Adrenal gland (tissue), 9 donors: ENCODE measurements at regions not wholly inside any gene's neighbourhood (a gene's known extent, or its start where the extent isn't known, plus 50 kb on each side); places are given as distances from the start of the nearest gene placed in this dataset.

Source experiments
- DNase-seq, 7 donors: peaks; one replicate each; pipeline ENCODE4 v3.0.0-alpha.2; 2019 to 2020
- H3K27ac ChIP-seq, 5 donors: fragments of 200-600 bp; sonication (generic) in 4 of 5; 1 replicate in 3 of 5; 2 replicates in 2 of 5; pipeline versions ENCODE4 v1.5.1 to v1.8.0; 2016 to 2020; ENCODE audit warnings: mild to moderate bottlenecking in 1 of 5
- H3K27me3 ChIP-seq: fragments of 200-600 bp; 2 replicates; pipeline ENCODE4 v1.8.0; 2021
- H3K36me3 ChIP-seq, 2 donors: fragments of 200-600 bp; replicated peaks in 1 of 2; 1 replicate in 1 of 2; 2 replicates in 1 of 2; pipeline versions ENCODE4 v1.5.1 to v1.8.0; 2018 to 2022
- H3K4me1 ChIP-seq, 2 donors: fragments of 200-600 bp; replicated peaks in 1 of 2; 1 replicate in 1 of 2; 2 replicates in 1 of 2; pipeline versions ENCODE4 v1.5.1 to v1.8.0; 2018 to 2021
- H3K4me3 ChIP-seq, 4 donors: fragments of 200-600 bp; sonication (generic) in 3 of 4; one replicate each; pipeline ENCODE4 v1.5.1; 2016 to 2018
- H3K9me3 ChIP-seq, 3 donors: fragments of 200-600 bp; sonication (generic) in 1 of 3; replicated peaks in 1 of 3; 1 replicate in 2 of 3; 2 replicates in 1 of 3; pipeline versions ENCODE4 v1.5.1 to v1.8.0; 2016 to 2021
- POLR2A ChIP-seq, 2 donors: fragments of 450-650 bp; IDR thresholded peaks; one replicate each; pipeline ENCODE4 v1.6.1; 2017; ENCODE audit warnings: antibody characterized with exemption in 2 of 2, mild to moderate bottlenecking in 2 of 2, moderate library complexity in 1 of 2
- WGBS, 4 donors: extraction: QIAGEN DNeasy Blood & Tissue Kit in 2 of 4; methylation state at CpG; one replicate each; pipeline versions ENCODE4 v1.1.5 to v1.1.7; 2013 to 2017; 5-methylcytosine and 5-hydroxymethylcytosine counted together
- intact Hi-C, 2 donors: fragments of 100-400 bp; cut with DNase I; formaldehyde crosslinking; loops; one replicate each; pipeline versions ENCODE4 v1.14.1 to v1.15.0; 2022 to 2023
- TF ChIP-seq, protein P1 (sequence below), 6 experiments: fragments of 450-650 bp in 4 of 6; fragments of 200-600 bp in 2 of 6; sonication (generic) in 1 of 6; IDR thresholded peaks; 1 replicate in 5 of 6; 2 replicates in 1 of 6; pipeline versions ENCODE4 v1.5.1 to v1.8.0; 2016 to 2021; ENCODE audit warnings: antibody characterized with exemption in 6 of 6, mild to moderate bottlenecking in 2 of 6, moderate library complexity in 1 of 6
- donor health status: healthy with polysubstance abuse.
- donor health status: Bipolar disorder and iron deficiency.
- donor health status: DM: yes; HTN: yes; CAD: no.
- donor health status: DM: no; HTN: no; CAD: no.
- donor health status: DM: no; HTN: no; CAD: no.

DNA sequence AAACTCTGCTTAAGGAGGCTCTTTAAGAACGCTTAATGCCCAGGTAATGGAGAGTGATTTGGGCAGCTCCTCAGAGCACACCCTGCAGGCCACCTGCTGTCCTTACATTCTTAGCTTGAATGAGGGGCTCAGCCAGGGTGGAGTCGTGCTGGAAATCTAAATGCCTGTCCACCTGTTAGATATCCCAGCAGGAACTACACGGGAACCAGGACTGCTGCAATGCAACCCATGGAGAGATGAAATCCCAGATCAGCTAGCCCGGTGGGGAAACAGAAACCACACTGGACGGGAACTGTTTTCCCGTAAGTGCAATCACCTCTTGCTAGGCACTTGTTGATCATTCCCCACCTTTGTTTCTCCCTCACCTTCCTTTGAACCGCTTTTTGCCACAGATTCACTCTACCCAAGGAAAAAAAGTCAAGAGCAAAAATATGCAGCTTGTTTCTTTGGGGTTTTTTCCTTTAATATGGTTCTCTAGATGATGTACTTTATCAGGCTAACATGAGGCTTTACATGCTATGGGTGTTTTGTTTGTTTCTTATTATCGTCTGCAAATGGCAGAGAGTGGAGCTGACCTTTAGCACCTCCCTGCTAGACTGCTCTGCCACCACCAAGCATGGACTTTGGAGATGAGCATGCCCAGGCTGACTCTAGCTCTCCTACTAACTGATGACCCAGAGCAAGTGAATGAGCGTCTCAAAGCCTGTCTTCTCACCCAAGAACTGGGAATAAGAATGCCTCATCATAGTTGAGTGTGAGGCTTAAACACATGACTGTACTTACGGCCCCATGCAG, 125.9 kb upstream of the TNFAIP3 start:
- intact Hi-C loops: no loop called here
- Histone ChIP-seq H3K27me3 (no peaks in the 10 kb centered on the region), H3K36me3 (no peaks in the 10 kb centered on the region), H3K4me1 (peaks cover 1 to 24% of the 10 kb centered on the region in 2 donors), H3K9me3 (no peaks in the 10 kb centered on the region), H3K27ac (no peak overlapping the region), H3K4me3 (no peak overlapping the region)
- no peak for DNase-seq
- no peak for TF ChIP-seq POLR2A (IDR thresholded peaks at IDR 0.05)
- TF ChIP-seq, protein P1, sequence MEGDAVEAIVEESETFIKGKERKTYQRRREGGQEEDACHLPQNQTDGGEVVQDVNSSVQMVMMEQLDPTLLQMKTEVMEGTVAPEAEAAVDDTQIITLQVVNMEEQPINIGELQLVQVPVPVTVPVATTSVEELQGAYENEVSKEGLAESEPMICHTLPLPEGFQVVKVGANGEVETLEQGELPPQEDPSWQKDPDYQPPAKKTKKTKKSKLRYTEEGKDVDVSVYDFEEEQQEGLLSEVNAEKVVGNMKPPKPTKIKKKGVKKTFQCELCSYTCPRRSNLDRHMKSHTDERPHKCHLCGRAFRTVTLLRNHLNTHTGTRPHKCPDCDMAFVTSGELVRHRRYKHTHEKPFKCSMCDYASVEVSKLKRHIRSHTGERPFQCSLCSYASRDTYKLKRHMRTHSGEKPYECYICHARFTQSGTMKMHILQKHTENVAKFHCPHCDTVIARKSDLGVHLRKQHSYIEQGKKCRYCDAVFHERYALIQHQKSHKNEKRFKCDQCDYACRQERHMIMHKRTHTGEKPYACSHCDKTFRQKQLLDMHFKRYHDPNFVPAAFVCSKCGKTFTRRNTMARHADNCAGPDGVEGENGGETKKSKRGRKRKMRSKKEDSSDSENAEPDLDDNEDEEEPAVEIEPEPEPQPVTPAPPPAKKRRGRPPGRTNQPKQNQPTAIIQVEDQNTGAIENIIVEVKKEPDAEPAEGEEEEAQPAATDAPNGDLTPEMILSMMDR (IDR thresholded peaks at IDR 0.05): no peak
- WGBS, 4 donors: 90 to 96% (median 90%) methylated on average over 10 of the region's 10 CpGs

DNA sequence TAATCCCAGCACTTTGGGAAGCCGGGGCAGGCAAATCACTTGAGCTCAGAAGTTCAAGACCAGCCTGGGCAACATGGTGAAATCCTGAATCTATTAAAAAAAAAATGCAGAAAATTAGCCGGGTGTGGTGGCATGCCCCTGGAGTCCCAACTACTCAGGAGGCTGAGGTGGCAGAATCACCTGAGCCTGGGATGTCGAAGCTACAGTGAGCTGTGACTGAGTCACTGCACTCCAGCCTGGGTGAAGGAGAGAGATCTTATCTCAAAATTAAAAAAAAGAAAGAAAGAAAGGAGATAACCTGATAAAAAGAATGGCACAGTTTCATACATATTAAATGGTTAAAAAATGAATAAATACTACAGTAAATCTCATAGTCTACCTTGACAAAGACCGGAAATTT, 123.6 kb upstream of the TNFAIP3 start:
- intact Hi-C loops: no loop called here

DNA sequence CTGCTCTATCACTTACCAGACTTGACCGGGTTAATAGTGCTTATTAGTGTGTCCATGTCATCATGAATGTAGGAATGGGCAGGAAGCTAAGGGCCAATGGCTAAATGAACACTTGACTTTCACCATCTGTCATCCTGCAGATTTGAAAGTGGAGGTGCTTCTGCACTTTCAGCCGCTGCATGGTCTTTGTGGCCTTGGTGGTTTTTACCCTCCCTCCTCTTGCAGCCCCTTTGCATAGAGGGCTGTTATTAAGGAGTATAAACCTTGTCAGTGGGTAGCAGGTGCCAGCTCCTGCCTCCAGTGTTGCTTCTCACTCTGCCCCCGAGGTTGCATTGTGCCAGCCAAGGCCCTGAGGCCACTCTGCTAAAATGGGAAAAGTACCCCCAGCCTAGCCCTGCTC, 122.2 kb upstream of the TNFAIP3 start:
- intact Hi-C loops: no loop called here
- Histone ChIP-seq H3K9me3 (no peaks in the 10 kb centered on the region), H3K27me3 (no peaks in the 10 kb centered on the region), H3K4me3 (no peak overlapping the region), H3K4me1 (peaks cover 10 to 18% of the 10 kb centered on the region in 2 donors), H3K27ac (no peak overlapping the region), H3K36me3 (no peaks in the 10 kb centered on the region)
- no peak for DNase-seq
- WGBS, 4 donors: 91 to 97% (median 92%) methylated on average over 3 of the region's 3 CpGs
- no peak for TF ChIP-seq POLR2A (IDR thresholded peaks at IDR 0.05)
- TF ChIP-seq, protein P1 (IDR thresholded peaks at IDR 0.05): no peak

More for the DNA sequence above, 123.6 kb upstream of the TNFAIP3 start:
- WGBS, 4 donors: 65 to 71% (median 66%) methylated on average over 4 of the region's 4 CpGs
- TF ChIP-seq, protein P1 (IDR thresholded peaks at IDR 0.05): no peak
- no peak for TF ChIP-seq POLR2A (IDR thresholded peaks at IDR 0.05)
- H3K4me3 ChIP-seq: no peak overlapping the region
- DNase-seq: peak in 3 of 7 donors; percentile 27 to 44 (median 35)
- H3K4me1 ChIP-seq: peaks cover 10 to 18% of the 10 kb centered on the region in 2 donors
- H3K36me3 ChIP-seq: no peaks in the 10 kb centered on the region
- H3K27ac ChIP-seq: no peak overlapping the region
- H3K27me3 ChIP-seq: no peaks in the 10 kb centered on the region
- no peaks in the 10 kb centered on the region for H3K9me3 ChIP-seq

DNA sequence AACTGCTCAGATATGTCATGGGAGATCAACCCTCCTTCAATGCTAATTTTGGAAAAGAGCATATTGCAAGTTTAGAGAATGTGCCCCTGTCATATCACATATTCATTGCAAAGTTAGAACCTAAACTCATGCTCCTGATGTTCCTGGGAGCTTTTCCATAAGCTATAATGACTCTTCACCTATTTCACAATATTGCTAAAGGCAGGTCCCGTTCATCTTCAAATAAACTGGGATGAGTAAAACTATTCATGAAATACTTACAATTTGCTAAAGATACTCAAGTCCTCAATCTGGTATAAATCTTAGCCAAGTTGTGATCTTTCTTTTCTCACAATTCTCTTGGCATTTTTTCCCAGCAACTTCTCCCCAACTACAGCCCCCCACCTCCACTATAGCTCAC, 121.7 kb upstream of the TNFAIP3 start:
- WGBS, 4 donors: 41 to 65% (median 48%) methylated on average over 1 of the region's 1 CpG
- no peak for DNase-seq

More for the DNA sequence above, 121.7 kb upstream of the TNFAIP3 start:
- H3K9me3 ChIP-seq: no peaks in the 10 kb centered on the region
- no peak overlapping the region for H3K4me3 ChIP-seq
- no peak overlapping the region for H3K27ac ChIP-seq
- intact Hi-C loops: no loop called here
- H3K36me3 ChIP-seq: no peaks in the 10 kb centered on the region
- peaks cover 10 to 18% of the 10 kb centered on the region in 2 donors for H3K4me1 ChIP-seq
- H3K27me3 ChIP-seq: no peaks in the 10 kb centered on the region
- TF ChIP-seq, protein P1 (IDR thresholded peaks at IDR 0.05): no peak
- no peak for TF ChIP-seq POLR2A (IDR thresholded peaks at IDR 0.05)
